ENCODE measurements at regions not wholly inside any gene's neighbourhood (a gene's known extent, or its start where the extent isn't known, plus 50 kb on each side); places are given as distances from the start of the nearest gene placed in this dataset.
"Not testable (repeated sequence)": the region's sequence is repeated elsewhere in the genome, so short reads cannot be mapped to it uniquely, and the experiment has no call there.

DNA sequence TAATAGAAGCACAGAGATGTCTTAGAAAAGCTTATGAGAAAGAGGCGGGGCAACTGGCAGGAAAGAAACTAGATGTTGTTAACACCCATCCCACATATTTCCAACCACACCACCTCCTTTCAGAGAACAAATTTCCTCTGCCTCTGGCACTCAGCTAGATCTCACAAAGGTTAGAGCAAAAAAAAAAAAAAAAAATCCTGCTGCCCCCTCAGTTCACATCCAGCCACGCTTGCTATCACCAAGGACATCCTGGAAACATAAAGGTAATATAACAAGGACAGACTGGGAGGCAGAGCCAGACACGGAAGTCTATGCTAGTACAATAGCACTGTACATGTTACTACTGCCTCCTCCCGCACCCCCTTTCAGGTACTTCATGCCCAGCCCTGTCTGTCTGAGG is 238.0 kb upstream of the PTGER4 start (continued):
- TF ChIP-seq, protein P1, sequence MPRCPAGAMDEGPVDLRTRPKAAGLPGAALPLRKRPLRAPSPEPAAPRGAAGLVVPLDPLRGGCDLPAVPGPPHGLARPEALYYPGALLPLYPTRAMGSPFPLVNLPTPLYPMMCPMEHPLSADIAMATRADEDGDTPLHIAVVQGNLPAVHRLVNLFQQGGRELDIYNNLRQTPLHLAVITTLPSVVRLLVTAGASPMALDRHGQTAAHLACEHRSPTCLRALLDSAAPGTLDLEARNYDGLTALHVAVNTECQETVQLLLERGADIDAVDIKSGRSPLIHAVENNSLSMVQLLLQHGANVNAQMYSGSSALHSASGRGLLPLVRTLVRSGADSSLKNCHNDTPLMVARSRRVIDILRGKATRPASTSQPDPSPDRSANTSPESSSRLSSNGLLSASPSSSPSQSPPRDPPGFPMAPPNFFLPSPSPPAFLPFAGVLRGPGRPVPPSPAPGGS (IDR thresholded peaks at IDR 0.05): no peak
- no peak for TF ChIP-seq FOSB (CRISPR knock-in tag; IDR thresholded peaks at IDR 0.05)
- no peak for TF ChIP-seq JUNB (IDR thresholded peaks at IDR 0.05)

DNA sequence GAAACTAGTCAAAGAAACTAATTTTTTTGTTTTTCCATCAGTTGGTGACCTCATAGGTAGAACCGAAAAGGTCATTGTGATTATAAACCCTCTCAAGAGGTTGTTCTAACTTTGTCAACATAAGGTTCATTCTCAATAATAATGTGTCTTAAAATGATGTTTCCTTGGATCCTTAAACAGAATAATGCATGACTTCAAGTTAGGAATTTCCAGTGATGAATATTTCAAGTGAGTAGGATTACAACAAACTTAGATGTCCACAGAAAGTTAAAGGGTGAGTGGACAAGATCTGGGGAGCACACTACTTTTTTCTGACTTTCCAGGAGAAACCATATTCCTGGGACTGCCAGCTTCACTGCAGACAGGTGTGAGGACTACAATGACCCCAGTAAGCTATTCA is 239.0 kb upstream of the PTGER4 start:
- DNase-seq (ENCODE audit: low read depth in 1 of 2, low spot score in 1 of 2) (no peak), FAIRE-seq (no peak), ATAC-seq (no peak)
- ChIA-PET POLR2A (no interaction called here), CTCF (no interaction called here)
- no peak for TF ChIP-seq RARB (CRISPR knock-in tag; IDR thresholded peaks at IDR 0.05)
- 84% methylated on average over 1 of the region's 1 CpG for WGBS (ENCODE audit: missing lambda C conversion rate)
- H3K27ac ChIP-seq: no peak overlapping the region
- H3K4me3 ChIP-seq: no peak overlapping the region
- no peaks in the 10 kb centered on the region for H3K9me3 ChIP-seq
- no peak overlapping the region for H3K4me2 ChIP-seq
- H3K4me1 ChIP-seq: 0 out of 3 replicates have a peak, but pooled peaks cover 6% of the 10 kb centered on the region

DNA sequence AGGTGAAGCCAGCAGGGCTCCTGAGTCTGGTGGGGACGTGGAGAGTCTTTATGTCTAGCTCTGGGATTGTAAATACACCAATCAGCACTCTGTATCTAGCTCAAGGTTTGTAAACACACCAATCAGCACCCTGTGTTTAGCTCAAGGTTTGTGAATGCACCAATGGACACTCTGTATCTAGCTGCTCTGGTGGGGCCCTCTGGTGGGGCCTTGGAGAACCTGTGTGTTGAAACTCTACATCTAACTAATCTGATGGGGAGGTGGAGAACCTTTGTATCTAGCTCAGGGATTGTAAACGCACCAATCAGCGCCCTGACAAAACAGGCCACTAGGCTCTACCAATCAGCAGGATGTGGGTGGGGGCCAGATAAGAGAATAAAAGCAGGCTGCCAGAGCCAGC is 240.6 kb upstream of the PTGER4 start:
- DNase-seq (ENCODE audit: low read depth in 1 of 2, low spot score in 1 of 2); ATAC-seq; POLR2A ChIA-PET; H3K4me2 ChIP-seq; H3K4me1 ChIP-seq; H3K4me3 ChIP-seq; H3K9me3 ChIP-seq; FAIRE-seq; H3K27ac ChIP-seq: not testable (repeated sequence)
- CTCF ChIA-PET: interaction anchor here (1.4 kb wide), 1 partner anchor 12 kb away, joined by 3 read pairs; no protein-coding TSS in a partner anchor
- peak in 1 of 2 experiments; percentile 11; a peak in 1 of 5 replicates for TF ChIP-seq RAD21 (conservative IDR thresholded peaks at IDR 0.05 in 1 of 2, IDR thresholded peaks at IDR 0.05 in 1 of 2)
- 67% methylated on average over 3 of the region's 3 CpGs for WGBS (ENCODE audit: missing lambda C conversion rate)

DNA sequence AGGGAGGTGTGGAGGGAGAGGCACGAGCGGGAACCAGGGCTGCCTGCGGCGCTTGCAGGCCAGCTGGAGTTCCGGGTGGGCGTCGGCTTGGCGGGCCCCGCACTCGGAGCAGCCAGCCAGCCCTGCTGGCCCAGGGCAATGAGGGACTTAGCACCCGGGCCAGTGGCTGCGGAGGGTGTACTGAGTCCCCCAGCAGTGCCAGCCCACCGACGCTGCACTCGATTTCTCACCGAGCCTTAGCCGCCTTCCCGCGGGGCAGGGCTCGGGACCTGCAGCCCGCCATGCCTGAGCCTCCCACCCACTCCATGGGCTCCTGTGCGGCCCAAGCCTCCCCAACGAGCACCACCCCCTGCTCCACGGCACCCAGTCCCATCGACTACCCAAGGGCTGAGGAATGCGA is 241.1 kb upstream of the PTGER4 start:
- POLR2A ChIA-PET; H3K27ac ChIP-seq; H3K9me3 ChIP-seq; H3K4me2 ChIP-seq; H3K4me3 ChIP-seq; FAIRE-seq; DNase-seq (ENCODE audit: low read depth in 1 of 2, low spot score in 1 of 2); ATAC-seq; H3K4me1 ChIP-seq: not testable (repeated sequence)
- WGBS (ENCODE audit: missing lambda C conversion rate): 96% methylated on average over 9 of the region's 26 CpGs
- CTCF ChIA-PET: interaction anchor here (1.3 to 1.4 kb wide), 2 partner anchors 12 to 18 kb away, joined by 3 to 6 read pairs; no protein-coding TSS in a partner anchor

DNA sequence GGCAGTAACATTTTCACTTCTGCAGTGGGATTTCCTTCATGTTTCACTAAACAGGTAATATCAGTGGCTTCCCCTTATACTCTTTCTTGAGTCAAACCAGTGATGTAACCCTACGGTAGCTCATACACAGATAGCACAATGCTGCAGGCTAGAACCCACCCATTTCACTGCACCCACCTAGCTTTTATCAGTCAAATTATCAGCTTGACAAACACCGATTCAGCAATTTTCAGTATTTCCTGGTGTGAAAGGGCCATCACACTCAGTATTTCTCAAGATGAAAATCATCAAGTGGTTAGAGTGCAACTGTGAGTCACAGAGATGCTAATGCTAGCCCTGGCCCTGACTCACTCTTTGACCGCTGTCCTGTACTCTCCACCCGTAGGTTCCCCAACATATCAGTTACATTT is 242.3 kb upstream of the PTGER4 start:
- 59% methylated on average over 4 of the region's 4 CpGs for WGBS (ENCODE audit: missing lambda C conversion rate)
- 0 out of 3 replicates have a peak, but pooled peaks cover 6% of the 10 kb centered on the region for H3K4me1 ChIP-seq
- TF ChIP-seq RAD21 (conservative IDR thresholded peaks at IDR 0.05 in 1 of 2, IDR thresholded peaks at IDR 0.05 in 1 of 2) (0 out of 5 replicates have a peak, but pooled peaks of 1 of the 2 experiments have one; percentile 11), CEBPB (IDR thresholded peaks at IDR 0.05) (peak in 1 of 2 experiments; percentile 9; a peak in 1 of 4 replicates), FOSL2 (IDR thresholded peaks at IDR 0.05) (no peak), FOSL2 (CRISPR knock-in tag; IDR thresholded peaks at IDR 0.05) (peak; percentile 43; the same call in 1 of the 2 replicates), MAFK (IDR thresholded peaks at IDR 0.05; ENCODE audit: partially characterized antibody) (peak; percentile 97), CBX2 (IDR thresholded peaks at IDR 0.05; ENCODE audit: borderline replicate concordance, low read depth) (no peak)
- H3K9me3 ChIP-seq: no peaks in the 10 kb centered on the region
- DNase-seq (ENCODE audit: low read depth in 1 of 2, low spot score in 1 of 2): peak in 1 of 2 experiments; percentile 47
- POLR2A ChIA-PET: no interaction called here
- peak overlapping the region; percentile 16; the same call in 2 of the 3 replicates for H3K4me2 ChIP-seq
- no peak overlapping the region for H3K4me3 ChIP-seq
- CTCF ChIA-PET: interaction anchor here (0.6 to 1.5 kb wide), 5 partner anchors 11 to 721 kb away, joined by 3 to 6 read pairs (median 4); no protein-coding TSS in a partner anchor
- H3K27ac ChIP-seq: no peak overlapping the region
- peak; percentile 85 to 92 for ATAC-seq
- no peak for FAIRE-seq

DNA sequence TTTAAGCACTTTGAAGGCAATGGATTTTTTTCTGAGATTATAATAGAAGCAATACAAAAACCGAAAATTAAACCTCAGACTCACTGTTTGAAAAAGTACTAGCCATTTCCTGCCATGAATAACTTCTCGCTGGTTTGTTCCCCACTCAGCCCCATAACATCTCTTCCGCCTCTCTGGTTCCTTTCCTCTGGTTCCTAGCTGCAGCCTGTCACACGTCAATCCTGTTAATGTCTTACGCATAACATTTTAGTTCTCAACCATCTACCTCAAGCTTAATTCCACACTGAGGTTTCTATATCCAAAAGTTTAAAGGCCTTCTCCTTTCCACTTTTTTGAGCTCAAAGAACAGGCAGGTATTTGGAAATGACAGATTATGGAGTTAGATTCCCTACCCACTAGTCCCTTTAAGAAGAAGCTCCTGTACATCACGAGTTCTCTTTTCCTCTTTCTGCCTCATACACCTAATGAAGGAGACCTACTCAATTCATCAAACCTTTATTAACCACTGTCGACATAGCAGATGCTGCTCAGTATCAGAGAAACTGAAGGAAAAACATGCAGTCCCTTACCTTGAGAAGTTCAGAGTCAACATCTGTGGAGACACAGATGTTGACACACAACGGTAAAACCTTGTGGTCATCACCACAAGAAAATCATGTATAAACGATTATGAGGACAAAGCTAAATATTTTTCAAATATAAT is 243.0 kb upstream of the PTGER4 start:
- H3K27ac ChIP-seq: no peak overlapping the region
- DNase-seq (ENCODE audit: low read depth in 1 of 2, low spot score in 1 of 2) (no peak), ATAC-seq (no peak), FAIRE-seq (no peak)
- TF ChIP-seq MAFK (IDR thresholded peaks at IDR 0.05; ENCODE audit: partially characterized antibody): no peak
- ChIA-PET POLR2A (no interaction called here), CTCF (interaction anchor here (1.5 kb wide), 1 partner anchor 33 kb away, joined by 5 read pairs; no protein-coding TSS in a partner anchor)
- H3K9me3 ChIP-seq: no peaks in the 10 kb centered on the region
- WGBS (ENCODE audit: missing lambda C conversion rate): 73% methylated on average over 9 of the region's 9 CpGs
- H3K4me1 ChIP-seq: 0 out of 3 replicates have a peak, but pooled peaks cover 6% of the 10 kb centered on the region
- no peak overlapping the region for H3K4me3 ChIP-seq
- H3K4me2 ChIP-seq: no peak overlapping the region

DNA sequence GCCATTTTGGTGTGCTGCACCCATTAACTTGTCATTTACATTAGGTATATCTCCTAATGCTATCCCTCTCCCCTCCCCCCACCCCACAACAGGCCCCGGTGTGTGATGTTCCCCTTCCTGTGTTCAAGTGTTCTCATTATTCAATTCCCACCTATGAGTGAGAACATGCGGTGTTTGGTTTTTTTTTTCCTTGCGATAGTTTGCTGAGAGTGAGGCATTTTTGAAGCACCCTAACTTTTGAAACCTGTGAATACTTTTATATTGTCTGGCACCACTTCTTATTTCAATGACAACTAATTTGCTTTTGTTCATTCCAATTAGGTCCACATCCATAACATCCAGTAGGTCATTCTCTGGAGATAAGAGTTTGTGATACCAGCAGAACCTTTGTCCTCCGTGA is 244.0 kb upstream of the PTGER4 start:
- DNase-seq (ENCODE audit: low read depth in 1 of 2, low spot score in 1 of 2); POLR2A ChIA-PET: not testable (repeated sequence)
- CTCF ChIA-PET: interaction anchor here (1.5 kb wide), 1 partner anchor 32 kb away, joined by 5 read pairs; no protein-coding TSS in a partner anchor

More for the DNA sequence above, 244.0 kb upstream of the PTGER4 start:
- H3K4me1 ChIP-seq, H3K9me3 ChIP-seq, H3K4me3 ChIP-seq, H3K27ac ChIP-seq, H3K4me2 ChIP-seq, FAIRE-seq, ATAC-seq: not testable (repeated sequence)
- WGBS (ENCODE audit: missing lambda C conversion rate): 93% methylated on average over 4 of the region's 4 CpGs
